ENCODE measurements at regions not wholly inside any gene's neighbourhood (a gene's known extent, or its start where the extent isn't known, plus 50 kb on each side); places are given as distances from the start of the nearest gene placed in this dataset.

GRCh38 chr5:53362521-53362941, 117.9 kb upstream of the FST start:
- TF ChIP-seq POLR2AphosphoS5 (IDR thresholded peaks at IDR 0.05) (no peak), CTCF (IDR thresholded peaks at IDR 0.05) (no peak), POLR2A (IDR thresholded peaks at IDR 0.05) (no peak), EP300 (IDR thresholded peaks at IDR 0.05; ENCODE audit: low read depth) (no peak)
- Histone ChIP-seq H3K9me3 (no peaks in the 10 kb centered on the region), H3K4me1 (no peaks in the 10 kb centered on the region), H3K27ac (no peak overlapping the region), H3K4me3 (no peak overlapping the region), H3K27me3 (no peaks in the 10 kb centered on the region), H3K36me3 (no peaks in the 10 kb centered on the region)
- in situ Hi-C loops (cut with MboI; ENCODE audit: low pct_ligation_motif_present in 1 of 4, low pct_unique_long_range_greater_than_20kb in 1 of 4, low sequenced_read_pairs in 3 of 4) (no loop called here), intact Hi-C loops (cut with DNase I; ENCODE audit: low total_unique reads) (no loop called here)
- WGBS, 2 donors (ENCODE audit: low coverage in 1 of 2), result 90 to 100% methylated on average over 5 of the region's 5 CpGs
- DNase-seq, result no peak

- Histone ChIP-seq H3K4me1 (no peaks in the 10 kb centered on the region), H3K9me3 (no peaks in the 10 kb centered on the region), H3K27ac (no peak overlapping the region), H3K4me3 (no peak overlapping the region), H3K36me3 (no peaks in the 10 kb centered on the region), H3K27me3 (no peaks in the 10 kb centered on the region)
- in situ Hi-C loops (cut with MboI; ENCODE audit: low pct_ligation_motif_present in 1 of 4, low pct_unique_long_range_greater_than_20kb in 1 of 4, low sequenced_read_pairs in 3 of 4), result no loop called here
- intact Hi-C loops (cut with DNase I; ENCODE audit: low total_unique reads), result no loop called here
- WGBS, 2 donors (ENCODE audit: low coverage in 1 of 2), result 59 to 67% methylated on average over 3 of the region's 3 CpGs
- no peak for DNase-seq
- TF ChIP-seq POLR2AphosphoS5 (IDR thresholded peaks at IDR 0.05) (no peak), EP300 (IDR thresholded peaks at IDR 0.05; ENCODE audit: low read depth) (no peak), POLR2A (IDR thresholded peaks at IDR 0.05) (no peak), CTCF (IDR thresholded peaks at IDR 0.05) (no peak)
Observed at GRCh38 chr5:53364061-53364460, 116.4 kb upstream of the FST start.

- TF ChIP-seq POLR2AphosphoS5 (IDR thresholded peaks at IDR 0.05) (no peak), CTCF (IDR thresholded peaks at IDR 0.05) (no peak), EP300 (IDR thresholded peaks at IDR 0.05; ENCODE audit: low read depth) (no peak), POLR2A (IDR thresholded peaks at IDR 0.05) (no peak)
- DNase-seq, result no peak
- Histone ChIP-seq H3K36me3 (no peaks in the 10 kb centered on the region), H3K4me1 (no peaks in the 10 kb centered on the region), H3K4me3 (no peak overlapping the region), H3K9me3 (no peaks in the 10 kb centered on the region), H3K27me3 (no peaks in the 10 kb centered on the region), H3K27ac (no peak overlapping the region)
- in situ Hi-C loops (cut with MboI; ENCODE audit: low pct_ligation_motif_present in 1 of 4, low pct_unique_long_range_greater_than_20kb in 1 of 4, low sequenced_read_pairs in 3 of 4) (no loop called here), intact Hi-C loops (cut with DNase I; ENCODE audit: low total_unique reads) (no loop called here)
- WGBS, 2 donors (ENCODE audit: low coverage in 1 of 2), result 85 to 89% methylated on average over 4 to 5 of the region's 5 CpGs
Observed at GRCh38 chr5:53366245-53366644, 114.2 kb upstream of the FST start.

- H3K27me3 ChIP-seq, result no peaks in the 10 kb centered on the region
- H3K4me3 ChIP-seq, result no peak overlapping the region
- intact Hi-C loops (cut with DNase I; ENCODE audit: low total_unique reads) (no loop called here), in situ Hi-C loops (cut with MboI; ENCODE audit: low pct_ligation_motif_present in 1 of 4, low pct_unique_long_range_greater_than_20kb in 1 of 4, low sequenced_read_pairs in 3 of 4) (no loop called here)
- no peaks in the 10 kb centered on the region for H3K9me3 ChIP-seq
- WGBS, 2 donors (ENCODE audit: low coverage in 1 of 2), result 80 to 100% methylated on average over 1 of the region's 1 CpG
- TF ChIP-seq EP300 (IDR thresholded peaks at IDR 0.05; ENCODE audit: low read depth) (no peak), POLR2AphosphoS5 (IDR thresholded peaks at IDR 0.05) (no peak), CTCF (IDR thresholded peaks at IDR 0.05) (no peak), POLR2A (IDR thresholded peaks at IDR 0.05) (no peak)
- H3K36me3 ChIP-seq, result no peaks in the 10 kb centered on the region
- no peak overlapping the region for H3K27ac ChIP-seq
- no peaks in the 10 kb centered on the region for H3K4me1 ChIP-seq
- DNase-seq, result no peak
Observed at GRCh38 chr5:53367727-53368126, 112.7 kb upstream of the FST start.
